SU-DHL-6 (cell line): ENCODE measurements at regions not wholly inside any gene's neighbourhood (a gene's known extent, or its start where the extent isn't known, plus 50 kb on each side); places are given as distances from the start of the nearest gene placed in this dataset.

Source experiments
- H2AFZ ChIP-seq: fragments of 200-600 bp; sonication (generic); 2 replicates; pipeline ENCODE4 v1.6.1; 2014; ENCODE audit warnings: low read depth, mild to moderate bottlenecking, moderate library complexity, mixed read lengths, antibody characterized with exemption, low read length; ENCODE audit not compliant: severe bottlenecking
- H3F3A ChIP-seq: fragments of 200-600 bp; shearing (Covaris generic); 2 replicates; pipeline ENCODE4 v1.6.0; 2016; ENCODE audit warnings: antibody characterized with exemption, mild to moderate bottlenecking; ENCODE audit not compliant: insufficient read depth
- H3K27ac ChIP-seq: fragments of 200-600 bp; sonication (generic); 2 replicates; pipeline ENCODE4 v1.5.1; 2016; ENCODE audit warnings: low read depth, mild to moderate bottlenecking, low read length, moderate library complexity, mixed read lengths
- H3K27me3 ChIP-seq: fragments of 200-600 bp; sonication (generic), shearing (Covaris generic); 2 replicates; pipeline ENCODE4 v1.6.0; 2014; ENCODE audit warnings: mild to moderate bottlenecking, low read length
- H3K36me3 ChIP-seq: fragments of 200-600 bp; sonication (generic); 2 replicates; pipeline ENCODE4 v1.6.1; 2014; ENCODE audit warnings: mild to moderate bottlenecking, low read length, mixed read lengths
- H3K4me2 ChIP-seq: fragments of 300-600, 200-600 bp; shearing (Covaris generic), sonication (generic); 2 replicates; pipeline ENCODE4 v1.6.0; 2014; ENCODE audit warnings: low read length, low read depth, mild to moderate bottlenecking; ENCODE audit not compliant: poor library complexity, severe bottlenecking
- H3K4me3 ChIP-seq: fragments of 200-600 bp; sonication (generic); 2 replicates; pipeline ENCODE4 v1.5.1; 2014; ENCODE audit warnings: antibody characterized with exemption, low read length, mild to moderate bottlenecking, mixed read lengths; ENCODE audit not compliant: insufficient read depth, poor library complexity, severe bottlenecking
- H3K79me2 ChIP-seq: fragments of 200-600 bp; sonication (generic); 2 replicates; pipeline ENCODE4 v1.6.1; 2014; ENCODE audit warnings: mild to moderate bottlenecking, low read length, moderate library complexity; ENCODE audit not compliant: insufficient read depth
- H3K9ac ChIP-seq: fragments of 200-600 bp; sonication (generic); 2 replicates; pipeline ENCODE4 v1.7.0; 2014; ENCODE audit warnings: mild to moderate bottlenecking, low read length
- H3K9me2 ChIP-seq: fragments of 200-600 bp; sonication (generic); replicated peaks from 2 replicates; pipeline ENCODE4 v1.6.1; 2014; ENCODE audit warnings: low read length; ENCODE audit not compliant: insufficient read depth
- H3K9me3 ChIP-seq: fragments of 200-600 bp; sonication (generic); 2 replicates; pipeline ENCODE4 v1.6.1; 2014; ENCODE audit warnings: low read length, mixed read lengths; ENCODE audit not compliant: insufficient read depth
- H4K20me1 ChIP-seq: fragments of 200-600 bp; sonication (generic); 2 replicates; pipeline ENCODE4 v1.6.1; 2014; ENCODE audit warnings: low read depth, mild to moderate bottlenecking, antibody characterized with exemption, low read length, moderate library complexity, mixed read lengths
- EZH2phosphoT487 ChIP-seq: fragments of 200-600 bp; sonication (generic), shearing (Covaris generic); conservative IDR thresholded peaks from 2 replicates; pipeline ENCODE4 v1.6.1; 2018; ENCODE audit warnings: mild to moderate bottlenecking, antibody characterized with exemption, low read length, moderate library complexity, mixed read lengths
- TF ChIP-seq, protein P1 (sequence below): fragments of 200-600 bp; sonication (generic); IDR thresholded peaks from one replicate; pipeline ENCODE4 v1.5.1; 2017; ENCODE audit warnings: antibody characterized with exemption, mild to moderate bottlenecking, low read length, moderate library complexity; ENCODE audit not compliant: insufficient read depth, poor library complexity, severe bottlenecking

DNA sequence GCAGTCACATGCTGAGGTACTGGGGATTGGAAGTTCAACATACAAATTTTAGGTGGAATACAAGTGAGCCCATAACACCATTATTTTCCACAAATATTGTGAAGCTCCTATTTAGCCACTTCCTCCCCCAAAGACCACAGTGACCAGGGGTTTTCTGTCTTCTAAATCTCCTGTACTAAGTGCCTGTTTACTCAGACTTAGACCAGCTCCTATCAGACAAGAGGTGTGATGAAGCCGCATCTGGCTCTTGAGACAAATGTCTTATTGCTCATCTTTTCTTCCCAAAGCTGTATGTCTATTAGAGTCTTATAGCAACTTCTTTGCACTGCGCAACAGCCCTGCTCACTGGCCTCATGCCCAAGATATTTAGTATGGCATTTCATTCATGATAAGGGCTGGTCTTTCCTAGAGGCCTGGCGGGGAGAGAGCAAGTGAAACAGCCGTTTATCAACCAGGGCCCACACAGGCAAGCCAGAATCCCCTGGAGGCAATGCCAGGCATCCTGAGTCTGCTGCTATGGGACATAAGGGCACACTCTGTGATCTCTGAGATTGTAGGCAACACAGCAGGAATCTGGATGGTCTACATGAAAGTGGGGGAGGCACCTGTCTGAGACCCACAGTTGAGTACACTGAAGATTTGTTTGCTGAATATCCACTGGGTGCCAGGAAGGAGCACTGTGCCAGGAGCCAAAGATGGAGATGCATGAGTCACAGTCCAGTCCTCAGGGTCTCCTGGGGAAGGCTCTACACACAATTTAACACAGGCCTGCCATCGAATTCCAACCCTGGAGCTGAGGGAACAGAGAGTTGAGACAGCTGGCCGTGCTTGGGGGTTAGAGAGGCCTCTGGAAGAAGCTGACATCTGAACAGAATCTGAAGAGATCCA is 78.5 kb upstream of the NCAM1 start:
- H2AFZ ChIP-seq = no peak overlapping the region
- no peak overlapping the region for H3K4me2 ChIP-seq
- H3K9me3 ChIP-seq = no peaks in the 10 kb centered on the region
- H3K27ac ChIP-seq = no peak overlapping the region
- H3F3A ChIP-seq = no peaks in the 10 kb centered on the region
- H3K79me2 ChIP-seq = no peaks in the 10 kb centered on the region
- no peak overlapping the region for H3K4me3 ChIP-seq
- no peak overlapping the region for H3K9ac ChIP-seq
- TF ChIP-seq, protein P1, sequence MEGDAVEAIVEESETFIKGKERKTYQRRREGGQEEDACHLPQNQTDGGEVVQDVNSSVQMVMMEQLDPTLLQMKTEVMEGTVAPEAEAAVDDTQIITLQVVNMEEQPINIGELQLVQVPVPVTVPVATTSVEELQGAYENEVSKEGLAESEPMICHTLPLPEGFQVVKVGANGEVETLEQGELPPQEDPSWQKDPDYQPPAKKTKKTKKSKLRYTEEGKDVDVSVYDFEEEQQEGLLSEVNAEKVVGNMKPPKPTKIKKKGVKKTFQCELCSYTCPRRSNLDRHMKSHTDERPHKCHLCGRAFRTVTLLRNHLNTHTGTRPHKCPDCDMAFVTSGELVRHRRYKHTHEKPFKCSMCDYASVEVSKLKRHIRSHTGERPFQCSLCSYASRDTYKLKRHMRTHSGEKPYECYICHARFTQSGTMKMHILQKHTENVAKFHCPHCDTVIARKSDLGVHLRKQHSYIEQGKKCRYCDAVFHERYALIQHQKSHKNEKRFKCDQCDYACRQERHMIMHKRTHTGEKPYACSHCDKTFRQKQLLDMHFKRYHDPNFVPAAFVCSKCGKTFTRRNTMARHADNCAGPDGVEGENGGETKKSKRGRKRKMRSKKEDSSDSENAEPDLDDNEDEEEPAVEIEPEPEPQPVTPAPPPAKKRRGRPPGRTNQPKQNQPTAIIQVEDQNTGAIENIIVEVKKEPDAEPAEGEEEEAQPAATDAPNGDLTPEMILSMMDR = no peak
- TF ChIP-seq EZH2phosphoT487 = no peak
- H3K9me2 ChIP-seq = no peaks in the 10 kb centered on the region
- no peaks in the 10 kb centered on the region for H4K20me1 ChIP-seq
- no peaks in the 10 kb centered on the region for H3K27me3 ChIP-seq
- no peaks in the 10 kb centered on the region for H3K36me3 ChIP-seq

DNA sequence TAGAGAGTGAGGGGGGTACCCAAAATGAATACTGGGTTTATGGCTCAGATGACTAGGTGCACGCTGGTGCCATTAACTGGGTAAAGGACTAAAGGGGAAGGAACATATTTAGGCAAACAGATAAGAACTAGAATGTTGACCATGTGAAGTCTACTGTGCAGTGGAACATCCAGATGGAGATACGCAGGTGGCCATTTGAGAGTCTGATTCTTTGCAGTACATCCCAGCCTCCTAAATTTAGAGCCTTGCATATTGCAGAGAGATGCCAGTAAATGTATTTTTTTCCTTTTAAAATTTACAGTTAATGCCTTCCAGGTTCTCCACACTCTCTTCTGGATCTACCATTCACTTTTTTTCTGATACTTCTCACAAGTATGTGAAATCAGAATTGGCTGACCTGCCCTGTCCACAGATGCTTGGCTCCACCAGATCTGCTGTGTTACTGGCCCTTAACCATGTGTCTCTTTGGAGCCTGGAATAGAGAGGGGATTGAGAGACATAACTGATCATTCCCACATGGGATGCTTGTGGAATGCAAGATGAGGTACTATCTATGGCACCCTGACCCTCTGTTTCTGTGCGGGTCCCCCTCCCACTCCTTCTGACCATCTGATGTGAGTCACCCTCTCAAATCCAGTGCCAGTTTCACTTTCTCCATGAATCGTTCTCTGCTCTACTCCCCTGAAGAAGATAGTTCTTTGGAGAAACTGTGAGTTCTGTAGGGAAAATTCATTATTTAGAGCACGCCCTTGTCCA is 77.0 kb upstream of the NCAM1 start:
- TF ChIP-seq EZH2phosphoT487 = no peak
- TF ChIP-seq, protein P1 = no peak
- no peak overlapping the region for H3K4me3 ChIP-seq

DNA sequence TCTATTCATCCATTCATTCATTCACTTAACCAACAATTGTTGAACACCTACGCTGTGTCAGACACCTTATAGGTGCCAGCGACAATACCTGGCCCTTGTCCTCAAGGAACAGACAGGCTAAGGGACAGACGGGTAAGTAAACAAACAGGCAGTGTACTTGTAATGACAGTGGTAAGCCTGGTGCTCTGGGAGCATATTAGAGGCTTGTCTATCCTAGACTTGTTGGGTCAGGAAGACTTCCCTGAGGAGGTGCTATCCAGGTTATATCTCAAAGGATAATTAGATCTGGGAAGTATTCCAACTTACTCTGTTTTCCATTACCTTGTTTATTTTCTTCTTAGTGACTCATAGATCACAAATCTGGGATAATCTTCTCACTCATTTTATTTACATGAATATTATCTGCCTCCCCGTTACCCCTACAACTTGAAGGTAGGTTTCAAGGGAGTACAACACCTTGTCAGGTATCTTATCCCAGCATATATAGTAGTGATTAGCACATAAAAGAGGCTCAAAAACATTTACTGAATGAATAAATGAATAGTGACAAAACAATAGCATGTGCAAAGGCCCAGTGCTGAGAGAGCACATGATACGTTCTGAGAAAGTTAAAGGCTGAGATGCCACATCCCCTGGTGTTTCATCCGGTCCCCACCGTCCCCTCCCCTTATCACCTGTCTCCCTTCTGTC is 75.3 kb upstream of the NCAM1 start:
- Histone ChIP-seq H3K36me3 (no peaks in the 10 kb centered on the region), H3K9ac (no peak overlapping the region), H3K9me3 (no peaks in the 10 kb centered on the region), H3K9me2 (no peaks in the 10 kb centered on the region), H4K20me1 (no peaks in the 10 kb centered on the region), H3K4me2 (no peak overlapping the region), H2AFZ (no peak overlapping the region), H3F3A (no peaks in the 10 kb centered on the region), H3K27ac (no peak overlapping the region), H3K4me3 (no peak overlapping the region), H3K79me2 (no peaks in the 10 kb centered on the region), H3K27me3 (no peaks in the 10 kb centered on the region)
- TF ChIP-seq, protein P1 = no peak
- no peak for TF ChIP-seq EZH2phosphoT487

More for the DNA sequence above, 77.0 kb upstream of the NCAM1 start:
- no peaks in the 10 kb centered on the region for H3K27me3 ChIP-seq
- H3K79me2 ChIP-seq = no peaks in the 10 kb centered on the region
- H4K20me1 ChIP-seq = no peaks in the 10 kb centered on the region
- no peaks in the 10 kb centered on the region for H3K9me2 ChIP-seq
- no peak overlapping the region for H3K27ac ChIP-seq
- no peak overlapping the region for H3K9ac ChIP-seq
- H3K4me2 ChIP-seq = no peak overlapping the region
- no peak overlapping the region for H2AFZ ChIP-seq
- H3F3A ChIP-seq = no peaks in the 10 kb centered on the region
- H3K36me3 ChIP-seq = no peaks in the 10 kb centered on the region
- H3K9me3 ChIP-seq = no peaks in the 10 kb centered on the region
